DND-41 (cell line): ENCODE measurements at regions not wholly inside any gene's neighbourhood (a gene's known extent, or its start where the extent isn't known, plus 50 kb on each side); places are given as distances from the start of the nearest gene placed in this dataset.

ENCODE experiments used
- EZH2 ChIP-seq: IDR thresholded peaks from 3 replicates; pipeline ENCODE4 v1.6.1; 2012; ENCODE audit warnings: borderline replicate concordance, low read depth, mild to moderate bottlenecking, moderate library complexity, low read length, inconsistent platforms; ENCODE audit not compliant: severe bottlenecking
- TF ChIP-seq, protein P1 (sequence below): IDR thresholded peaks from 2 replicates; pipeline ENCODE4 v1.5.1; 2012; ENCODE audit warnings: borderline replicate concordance, low read length, moderate library complexity, mild to moderate bottlenecking; ENCODE audit not compliant: poor library complexity, severe bottlenecking; ENCODE audit errors: extremely low read depth

DNA sequence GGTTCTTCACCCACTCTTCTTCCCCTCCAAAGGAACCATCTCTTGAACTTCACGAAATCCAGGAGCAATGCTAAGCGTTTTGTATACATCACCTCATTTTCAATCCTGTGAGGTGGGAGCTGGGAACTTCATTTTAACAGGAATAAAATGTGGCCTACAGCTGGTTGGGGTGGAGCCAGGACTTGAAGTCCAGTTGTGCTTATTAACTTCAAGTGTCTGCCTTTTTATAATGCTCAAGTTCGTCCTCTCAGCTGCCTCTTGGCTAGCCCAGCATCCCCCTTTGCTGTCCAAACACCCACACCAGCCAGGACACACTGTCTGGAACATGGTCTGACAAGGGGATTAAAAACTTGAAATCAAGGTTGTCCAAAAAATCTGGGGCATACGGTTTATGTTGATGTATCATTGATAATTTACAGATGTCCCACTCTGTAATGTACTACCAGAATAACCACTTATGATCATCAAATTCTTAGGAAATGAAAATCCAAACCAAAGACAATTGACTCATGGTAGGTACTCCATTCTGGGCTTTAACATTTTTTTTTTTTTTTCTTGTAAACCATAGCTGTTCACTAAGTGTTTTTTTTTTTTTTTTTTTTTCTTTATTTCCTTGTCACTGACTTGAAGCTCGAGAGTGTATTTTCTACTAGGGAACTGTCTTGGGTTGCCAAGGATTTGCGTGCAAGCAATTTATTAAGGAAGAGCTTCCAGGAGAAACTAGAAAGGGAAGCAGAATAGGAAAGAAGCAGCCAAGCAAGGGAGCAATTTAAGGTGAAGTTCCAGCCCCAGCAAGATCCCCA lies 252.3 kb downstream of the EFCAB11 start:
- TF ChIP-seq, protein P1, sequence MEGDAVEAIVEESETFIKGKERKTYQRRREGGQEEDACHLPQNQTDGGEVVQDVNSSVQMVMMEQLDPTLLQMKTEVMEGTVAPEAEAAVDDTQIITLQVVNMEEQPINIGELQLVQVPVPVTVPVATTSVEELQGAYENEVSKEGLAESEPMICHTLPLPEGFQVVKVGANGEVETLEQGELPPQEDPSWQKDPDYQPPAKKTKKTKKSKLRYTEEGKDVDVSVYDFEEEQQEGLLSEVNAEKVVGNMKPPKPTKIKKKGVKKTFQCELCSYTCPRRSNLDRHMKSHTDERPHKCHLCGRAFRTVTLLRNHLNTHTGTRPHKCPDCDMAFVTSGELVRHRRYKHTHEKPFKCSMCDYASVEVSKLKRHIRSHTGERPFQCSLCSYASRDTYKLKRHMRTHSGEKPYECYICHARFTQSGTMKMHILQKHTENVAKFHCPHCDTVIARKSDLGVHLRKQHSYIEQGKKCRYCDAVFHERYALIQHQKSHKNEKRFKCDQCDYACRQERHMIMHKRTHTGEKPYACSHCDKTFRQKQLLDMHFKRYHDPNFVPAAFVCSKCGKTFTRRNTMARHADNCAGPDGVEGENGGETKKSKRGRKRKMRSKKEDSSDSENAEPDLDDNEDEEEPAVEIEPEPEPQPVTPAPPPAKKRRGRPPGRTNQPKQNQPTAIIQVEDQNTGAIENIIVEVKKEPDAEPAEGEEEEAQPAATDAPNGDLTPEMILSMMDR: no peak
- no peak for TF ChIP-seq EZH2
